ENCODE measurements at regions not wholly inside any gene's neighbourhood (a gene's known extent, or its start where the extent isn't known, plus 50 kb on each side); places are given as distances from the start of the nearest gene placed in this dataset.

GRCh38 chr6:119542037-119542436 is 192.5 kb upstream of the MAN1A1 start:
- Mint-ChIP-seq H3K27ac (no peak overlapping the region), H3K9me3 (no peaks in the 10 kb centered on the region), H3K4me1 (no peaks in the 10 kb centered on the region), H3K27me3 (ENCODE audit: low read depth) (no peaks in the 10 kb centered on the region), H3K4me3 (no peak overlapping the region), H3K36me3 (ENCODE audit: low read depth) (no peaks in the 10 kb centered on the region)
- TF ChIP-seq, protein P1, sequence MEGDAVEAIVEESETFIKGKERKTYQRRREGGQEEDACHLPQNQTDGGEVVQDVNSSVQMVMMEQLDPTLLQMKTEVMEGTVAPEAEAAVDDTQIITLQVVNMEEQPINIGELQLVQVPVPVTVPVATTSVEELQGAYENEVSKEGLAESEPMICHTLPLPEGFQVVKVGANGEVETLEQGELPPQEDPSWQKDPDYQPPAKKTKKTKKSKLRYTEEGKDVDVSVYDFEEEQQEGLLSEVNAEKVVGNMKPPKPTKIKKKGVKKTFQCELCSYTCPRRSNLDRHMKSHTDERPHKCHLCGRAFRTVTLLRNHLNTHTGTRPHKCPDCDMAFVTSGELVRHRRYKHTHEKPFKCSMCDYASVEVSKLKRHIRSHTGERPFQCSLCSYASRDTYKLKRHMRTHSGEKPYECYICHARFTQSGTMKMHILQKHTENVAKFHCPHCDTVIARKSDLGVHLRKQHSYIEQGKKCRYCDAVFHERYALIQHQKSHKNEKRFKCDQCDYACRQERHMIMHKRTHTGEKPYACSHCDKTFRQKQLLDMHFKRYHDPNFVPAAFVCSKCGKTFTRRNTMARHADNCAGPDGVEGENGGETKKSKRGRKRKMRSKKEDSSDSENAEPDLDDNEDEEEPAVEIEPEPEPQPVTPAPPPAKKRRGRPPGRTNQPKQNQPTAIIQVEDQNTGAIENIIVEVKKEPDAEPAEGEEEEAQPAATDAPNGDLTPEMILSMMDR (IDR thresholded peaks at IDR 0.05; ENCODE audit: unreplicated experiment in 3 of 3), result no peak

- H3K27ac Mint-ChIP-seq, result no peak overlapping the region
- no peaks in the 10 kb centered on the region for H3K27me3 Mint-ChIP-seq (ENCODE audit: low read depth)
- TF ChIP-seq, protein P1 (IDR thresholded peaks at IDR 0.05; ENCODE audit: unreplicated experiment in 3 of 3), result no peak
- H3K4me1 Mint-ChIP-seq, result no peaks in the 10 kb centered on the region
- no peaks in the 10 kb centered on the region for H3K9me3 Mint-ChIP-seq
- H3K36me3 Mint-ChIP-seq (ENCODE audit: low read depth), result no peaks in the 10 kb centered on the region
- no peak overlapping the region for H3K4me3 Mint-ChIP-seq
Observed at GRCh38 chr6:119541132-119541905, 191.8 kb upstream of the MAN1A1 start.

DNA sequence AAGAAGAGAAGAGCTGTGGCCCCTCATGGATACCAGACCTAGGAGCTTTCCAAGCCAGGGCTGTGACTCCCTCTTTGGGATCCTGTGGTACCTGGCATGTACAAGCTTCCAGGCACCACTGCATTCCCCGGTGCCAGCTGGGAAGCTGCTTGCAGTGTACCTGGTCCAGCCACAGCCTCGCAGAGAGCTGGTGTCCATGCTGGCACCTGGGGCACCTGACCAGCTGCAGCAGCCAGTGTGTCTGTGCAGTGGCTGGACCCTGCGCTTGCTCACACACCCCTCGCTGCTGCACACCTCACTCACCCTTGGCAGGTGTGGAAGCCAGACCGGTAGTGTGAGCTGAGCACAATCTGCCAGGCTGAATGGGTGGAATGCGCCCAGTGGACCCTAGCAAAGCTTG is 190.9 kb upstream of the MAN1A1 start:
- H3K27me3 Mint-ChIP-seq (ENCODE audit: low read depth), result no peaks in the 10 kb centered on the region
- no peak overlapping the region for H3K27ac Mint-ChIP-seq
- H3K4me1 Mint-ChIP-seq, result no peaks in the 10 kb centered on the region
- no peak overlapping the region for H3K4me3 Mint-ChIP-seq
- H3K36me3 Mint-ChIP-seq (ENCODE audit: low read depth), result no peaks in the 10 kb centered on the region
- TF ChIP-seq, protein P1 (IDR thresholded peaks at IDR 0.05; ENCODE audit: unreplicated experiment in 3 of 3), result no peak
- H3K9me3 Mint-ChIP-seq, result no peaks in the 10 kb centered on the region

DNA sequence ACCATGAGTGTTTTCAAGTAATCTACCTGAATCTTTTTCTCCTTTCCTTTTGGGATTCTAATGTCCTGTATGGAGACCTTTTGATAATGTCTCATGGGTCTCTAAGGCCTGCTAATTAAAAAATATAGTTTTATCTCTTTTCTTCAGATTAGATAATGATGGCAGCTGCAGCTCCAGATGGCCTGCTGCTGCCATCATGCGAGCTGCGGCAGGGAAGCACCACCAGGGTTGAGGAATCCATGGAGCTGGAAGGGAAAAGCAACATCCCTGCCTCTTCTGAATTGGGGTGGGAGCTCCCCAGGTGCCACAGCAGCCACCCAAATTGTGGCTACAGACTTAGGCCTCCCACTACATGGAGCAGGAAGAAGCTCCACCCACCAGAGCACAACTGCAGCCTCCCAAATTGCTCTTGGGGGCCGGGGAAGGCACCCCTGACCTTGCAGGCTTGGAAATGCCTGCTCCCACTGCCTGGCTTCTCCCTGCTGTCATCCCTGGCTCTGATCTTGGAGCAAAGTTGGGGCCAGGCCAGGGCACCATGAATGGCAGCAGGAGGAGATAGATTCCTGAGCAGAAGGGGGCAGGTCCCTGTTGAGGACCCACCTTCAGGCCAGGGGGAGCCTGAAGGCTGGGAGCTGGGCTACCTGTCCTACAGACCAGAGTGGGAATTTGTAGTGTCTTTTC is 189.6 kb upstream of the MAN1A1 start:
- TF ChIP-seq, protein P1 (IDR thresholded peaks at IDR 0.05; ENCODE audit: unreplicated experiment in 3 of 3), result no peak
- no peaks in the 10 kb centered on the region for H3K36me3 Mint-ChIP-seq (ENCODE audit: low read depth)
- no peaks in the 10 kb centered on the region for H3K9me3 Mint-ChIP-seq
- no peak overlapping the region for H3K4me3 Mint-ChIP-seq
- no peaks in the 10 kb centered on the region for H3K27me3 Mint-ChIP-seq (ENCODE audit: low read depth)
- no peaks in the 10 kb centered on the region for H3K4me1 Mint-ChIP-seq
- H3K27ac Mint-ChIP-seq, result no peak overlapping the region

DNA sequence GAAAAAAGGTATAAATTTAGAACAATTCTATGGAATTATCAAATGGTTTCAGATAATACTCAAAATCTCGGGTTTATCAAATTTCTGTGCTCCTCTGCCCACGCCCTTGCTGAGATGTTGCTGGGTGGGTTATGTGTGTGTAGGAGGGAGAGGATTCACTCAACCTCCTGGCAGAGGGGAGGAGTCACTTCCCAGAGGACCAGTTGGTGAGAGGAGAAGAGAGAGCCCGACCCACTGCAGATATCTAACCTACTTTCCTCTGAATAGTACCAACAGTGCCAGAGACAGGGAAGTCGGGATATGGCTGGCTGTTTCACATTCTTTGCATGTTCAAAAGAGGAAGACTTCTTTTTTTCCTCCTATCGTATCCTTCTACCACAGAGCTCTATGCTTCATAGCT is 187.1 kb upstream of the MAN1A1 start:
- no peaks in the 10 kb centered on the region for H3K9me3 Mint-ChIP-seq
- no peak overlapping the region for H3K27ac Mint-ChIP-seq
- no peaks in the 10 kb centered on the region for H3K4me1 Mint-ChIP-seq
- TF ChIP-seq, protein P1 (IDR thresholded peaks at IDR 0.05; ENCODE audit: unreplicated experiment in 3 of 3), result no peak
- H3K4me3 Mint-ChIP-seq, result no peak overlapping the region
- H3K27me3 Mint-ChIP-seq (ENCODE audit: low read depth), result no peaks in the 10 kb centered on the region
- no peaks in the 10 kb centered on the region for H3K36me3 Mint-ChIP-seq (ENCODE audit: low read depth)
